Brain microvascular endothelial cell (primary cell): ENCODE measurements at regions not wholly inside any gene's neighbourhood (a gene's known extent, or its start where the extent isn't known, plus 50 kb on each side); places are given as distances from the start of the nearest gene placed in this dataset.

Experiments used
- DNase-seq: peaks from one replicate; pipeline ENCODE4 v3.0.0-alpha.2; 2020
- H3K27ac ChIP-seq: fragments of 250-450 bp; sonication (Bioruptor Pico); 2 replicates; pipeline ENCODE4 v1.5.1; 2020; ENCODE audit warnings: mild to moderate bottlenecking, moderate library complexity
- H3K27me3 ChIP-seq: fragments of 250-450 bp; sonication (Bioruptor Pico); replicated peaks from 2 replicates; pipeline ENCODE4 v1.5.1; 2020; ENCODE audit warnings: mild to moderate bottlenecking
- H3K36me3 ChIP-seq: fragments of 250-450 bp; sonication (Bioruptor Pico); replicated peaks from 2 replicates; pipeline ENCODE4 v1.5.1; 2020; ENCODE audit warnings: mild to moderate bottlenecking
- H3K4me3 ChIP-seq: 2 replicates; pipeline ENCODE4 v1.5.1; 2011; ENCODE audit warnings: low read depth, mild to moderate bottlenecking, control low read depth, low read length, moderate library complexity
- in situ Hi-C: cut with HindIII; loops from 2 replicates; pipeline ENCODE4 v1.10.0; 2017; ENCODE audit warnings: low sequenced_read_pairs, low pct_ligation_motif_present
- TF ChIP-seq, protein P1 (sequence below): IDR thresholded peaks from 2 replicates; pipeline ENCODE4 v1.5.1; 2011; ENCODE audit warnings: low read depth, mild to moderate bottlenecking, moderate library complexity, low read length, control low read depth, inconsistent platforms; ENCODE audit errors: missing control alignments

DNA sequence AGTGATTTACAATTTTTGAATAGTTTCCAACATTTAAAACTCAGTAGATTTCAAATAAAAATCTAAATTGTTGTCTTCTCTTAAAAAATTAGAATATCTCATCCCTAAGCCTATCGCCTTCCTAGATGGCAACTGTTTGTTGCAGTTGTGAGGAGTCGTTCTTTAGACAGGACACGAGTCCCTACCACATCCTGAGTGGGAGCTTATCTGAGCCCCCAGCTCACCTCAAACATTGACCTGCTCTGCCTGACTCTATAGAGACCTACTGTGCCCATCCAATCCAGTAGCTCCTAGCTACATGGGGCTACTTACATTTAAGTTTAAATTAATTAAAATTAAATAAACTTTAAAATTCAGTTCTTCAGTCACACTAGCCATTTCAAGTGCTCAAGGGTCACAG is 434.7 kb downstream of the FOXO1 start:
- Histone ChIP-seq H3K4me3 (no peak overlapping the region), H3K27ac (peak overlapping the region; percentile 35)
- TF ChIP-seq, protein P1, sequence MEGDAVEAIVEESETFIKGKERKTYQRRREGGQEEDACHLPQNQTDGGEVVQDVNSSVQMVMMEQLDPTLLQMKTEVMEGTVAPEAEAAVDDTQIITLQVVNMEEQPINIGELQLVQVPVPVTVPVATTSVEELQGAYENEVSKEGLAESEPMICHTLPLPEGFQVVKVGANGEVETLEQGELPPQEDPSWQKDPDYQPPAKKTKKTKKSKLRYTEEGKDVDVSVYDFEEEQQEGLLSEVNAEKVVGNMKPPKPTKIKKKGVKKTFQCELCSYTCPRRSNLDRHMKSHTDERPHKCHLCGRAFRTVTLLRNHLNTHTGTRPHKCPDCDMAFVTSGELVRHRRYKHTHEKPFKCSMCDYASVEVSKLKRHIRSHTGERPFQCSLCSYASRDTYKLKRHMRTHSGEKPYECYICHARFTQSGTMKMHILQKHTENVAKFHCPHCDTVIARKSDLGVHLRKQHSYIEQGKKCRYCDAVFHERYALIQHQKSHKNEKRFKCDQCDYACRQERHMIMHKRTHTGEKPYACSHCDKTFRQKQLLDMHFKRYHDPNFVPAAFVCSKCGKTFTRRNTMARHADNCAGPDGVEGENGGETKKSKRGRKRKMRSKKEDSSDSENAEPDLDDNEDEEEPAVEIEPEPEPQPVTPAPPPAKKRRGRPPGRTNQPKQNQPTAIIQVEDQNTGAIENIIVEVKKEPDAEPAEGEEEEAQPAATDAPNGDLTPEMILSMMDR = no peak

DNA sequence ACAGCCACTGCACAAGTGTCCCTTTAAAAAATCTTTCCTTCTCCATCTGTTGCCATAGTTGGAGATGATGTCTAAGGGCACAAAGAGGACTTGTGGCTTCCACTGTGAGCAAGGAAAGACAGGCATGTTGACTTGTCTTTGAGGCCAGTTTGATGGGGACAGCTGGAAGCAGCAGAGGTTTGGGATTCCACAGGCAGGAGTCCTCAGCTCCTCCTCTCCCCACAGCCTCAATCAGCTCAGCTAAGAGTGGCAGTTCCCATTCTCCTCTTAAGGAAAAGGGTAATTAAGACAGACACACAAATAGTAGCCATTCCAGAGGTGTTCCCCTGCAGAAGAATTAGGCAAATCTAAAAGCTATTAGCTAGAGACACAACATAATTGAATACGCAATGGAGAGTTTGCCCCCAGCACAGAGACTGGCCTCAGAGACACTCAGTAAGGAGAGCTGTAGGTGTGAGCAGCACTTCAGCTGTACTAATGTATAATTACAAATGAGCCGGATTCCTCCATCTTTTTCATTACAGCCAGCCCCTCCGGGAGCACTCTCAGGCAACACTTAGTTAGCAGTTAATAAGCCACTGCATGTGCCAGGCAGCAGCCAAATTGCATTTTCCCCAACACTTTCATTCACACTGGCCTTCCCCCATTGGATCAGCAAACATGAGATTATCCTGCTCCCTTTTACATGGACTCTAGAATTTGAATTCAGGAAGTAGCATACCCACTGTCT is 434.0 kb downstream of the FOXO1 start:
- no peak overlapping the region for H3K4me3 ChIP-seq
- in situ Hi-C loops = no loop called here
- TF ChIP-seq, protein P1 = no peak
- no peak overlapping the region for H3K27ac ChIP-seq
- no peaks in the 10 kb centered on the region for H3K36me3 ChIP-seq
- no peaks in the 10 kb centered on the region for H3K27me3 ChIP-seq
- DNase-seq = no peak

More for the DNA sequence above, 434.7 kb downstream of the FOXO1 start:
- H3K36me3 ChIP-seq = no peaks in the 10 kb centered on the region
- in situ Hi-C loops = no loop called here
- no peaks in the 10 kb centered on the region for H3K27me3 ChIP-seq
- no peak for DNase-seq

DNA sequence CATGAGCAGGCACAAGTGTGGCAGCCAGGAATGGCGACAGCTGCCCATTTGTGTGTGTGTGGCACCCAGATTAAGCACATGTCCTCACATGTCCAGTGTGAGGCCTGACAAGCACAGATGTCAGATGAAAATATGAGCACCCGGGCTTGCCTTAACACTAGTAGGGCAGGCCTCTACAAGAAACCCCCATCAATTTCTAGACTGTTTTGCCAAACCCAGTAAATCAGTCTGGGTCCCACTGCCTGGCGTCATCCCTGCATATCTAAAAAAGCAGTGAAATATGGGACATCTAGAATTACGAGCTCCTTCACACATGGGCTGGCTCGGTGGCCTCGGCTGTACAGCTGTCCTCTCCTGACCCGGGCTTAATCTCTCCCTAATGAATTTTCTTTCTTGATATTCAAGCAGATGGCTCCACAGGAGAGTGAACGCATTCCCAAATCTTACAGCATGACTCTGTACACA is 432.7 kb downstream of the FOXO1 start:
- TF ChIP-seq, protein P1 = no peak
- no peak overlapping the region for H3K27ac ChIP-seq
- no peaks in the 10 kb centered on the region for H3K27me3 ChIP-seq
- no peaks in the 10 kb centered on the region for H3K36me3 ChIP-seq
- in situ Hi-C loops = no loop called here
- no peak overlapping the region for H3K4me3 ChIP-seq
- no peak for DNase-seq

DNA sequence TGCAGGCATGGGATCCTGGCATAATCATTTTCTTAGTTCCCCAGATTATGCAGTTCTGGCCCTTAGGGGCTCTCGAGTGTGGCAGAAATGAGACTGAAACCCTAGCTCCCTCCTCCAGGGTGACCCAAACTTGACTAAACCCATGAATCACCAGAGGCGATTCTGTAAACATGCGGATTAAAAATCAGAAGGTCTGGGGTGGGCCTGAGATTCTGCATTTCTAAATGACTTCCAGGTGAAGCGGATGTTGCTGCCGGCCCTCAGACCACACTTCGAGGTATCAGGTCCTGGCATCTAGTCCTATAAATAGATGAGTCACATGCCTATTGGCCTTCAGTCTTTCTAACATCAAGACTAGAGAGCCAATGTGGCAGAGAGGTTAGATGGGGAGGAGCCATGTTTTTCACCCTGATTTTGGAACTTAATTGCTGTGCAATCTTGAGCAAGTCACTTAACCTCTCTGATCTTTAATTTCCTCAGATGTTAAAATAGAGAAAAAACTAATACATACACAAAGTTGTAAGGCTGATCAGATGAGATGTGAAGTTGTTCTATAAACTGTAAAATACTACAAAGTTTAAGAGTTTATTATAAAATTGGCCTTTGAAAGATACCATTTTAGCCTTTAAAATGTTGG is 431.2 kb downstream of the FOXO1 start:
- no peak overlapping the region for H3K4me3 ChIP-seq
- in situ Hi-C loops = no loop called here
- H3K27ac ChIP-seq = no peak overlapping the region
- H3K27me3 ChIP-seq = no peaks in the 10 kb centered on the region
- no peak for DNase-seq
- TF ChIP-seq, protein P1 = no peak
- no peaks in the 10 kb centered on the region for H3K36me3 ChIP-seq

DNA sequence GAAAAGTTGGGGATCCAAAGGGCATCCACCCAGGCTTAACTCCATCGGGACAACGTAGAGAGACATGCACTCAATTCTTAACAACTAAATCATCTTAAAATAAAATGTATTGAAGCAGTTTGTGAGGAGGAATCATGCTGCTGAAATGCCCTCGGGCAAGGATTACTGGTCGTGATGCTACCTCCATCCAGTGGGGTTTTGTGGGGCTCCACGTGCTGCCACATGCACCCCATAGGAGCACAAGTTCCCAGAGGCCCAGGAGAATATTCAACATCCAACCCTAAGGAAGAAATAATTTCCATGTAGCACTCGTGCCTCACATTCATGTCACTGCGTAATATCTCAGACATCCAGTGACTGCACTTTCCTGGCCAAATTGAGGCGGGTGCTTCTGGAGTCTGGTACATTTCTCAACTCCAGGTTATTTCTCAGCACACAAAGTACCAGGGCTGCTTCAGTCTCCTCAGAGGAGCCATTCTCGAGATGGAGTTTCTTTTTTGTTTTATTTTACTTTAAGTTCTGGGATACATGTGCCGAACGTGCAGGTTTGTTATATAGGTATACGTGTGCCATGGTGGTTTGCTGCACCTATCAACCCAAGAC is 429.8 kb downstream of the FOXO1 start:
- in situ Hi-C loops = no loop called here
- TF ChIP-seq, protein P1 = no peak
- no peak overlapping the region for H3K27ac ChIP-seq
- H3K36me3 ChIP-seq = no peaks in the 10 kb centered on the region
- H3K27me3 ChIP-seq = no peaks in the 10 kb centered on the region
- no peak for DNase-seq
- no peak overlapping the region for H3K4me3 ChIP-seq
